Fibroblast of the conjunctiva (primary cell): ENCODE measurements at regions not wholly inside any gene's neighbourhood (a gene's known extent, or its start where the extent isn't known, plus 50 kb on each side); places are given as distances from the start of the nearest gene placed in this dataset.
A peak's percentile ranks its signal among the peaks of the same experiment; 100 is the strongest.
"Not testable (repeated sequence)": the region's sequence is repeated elsewhere in the genome, so short reads cannot be mapped to it uniquely, and the experiment has no call there.

Experiments
- DNase-seq: peaks from one replicate; pipeline ENCODE4 v3.0.0-alpha.2; 2010; ENCODE audit warnings: low read depth

DNA sequence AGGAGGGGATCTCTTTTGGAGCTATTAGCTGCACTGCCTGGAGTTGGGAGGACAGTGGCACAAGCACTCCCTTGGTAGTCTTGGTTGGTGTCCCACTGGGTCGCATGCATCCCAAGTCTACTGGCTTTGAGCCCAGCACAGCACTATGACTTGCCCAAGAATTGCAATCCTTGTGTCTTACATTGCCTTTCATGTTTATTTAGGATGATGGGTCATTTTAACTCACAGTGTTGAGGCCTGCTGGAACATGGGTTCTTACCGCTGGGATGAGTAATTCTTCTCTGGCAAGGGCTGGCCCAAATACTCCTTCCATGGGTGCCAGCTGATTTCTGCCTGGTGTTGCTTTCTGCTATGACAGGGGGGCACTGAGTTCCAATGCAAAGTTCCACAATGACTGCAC lies 185.5 kb downstream of the TEX13C start:
- DNase-seq = peak; percentile 2

DNA sequence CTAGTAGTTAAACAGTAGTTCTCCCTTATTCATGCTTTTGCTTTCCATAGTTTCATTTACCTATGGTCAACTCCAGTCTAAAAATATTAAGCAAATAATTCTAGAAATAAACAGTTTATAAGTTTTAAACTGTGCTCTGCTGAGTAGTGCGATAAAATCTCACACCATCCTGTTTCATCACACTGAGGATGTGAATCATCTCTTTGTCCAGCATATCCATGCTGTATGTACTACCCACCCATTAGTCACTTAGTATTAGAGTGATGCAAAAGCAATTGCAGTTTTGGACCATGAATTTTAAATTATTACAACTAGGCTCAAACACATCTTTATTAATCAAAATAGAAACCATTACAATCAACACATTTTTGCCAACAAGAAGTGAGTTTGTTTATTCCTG lies 187.4 kb downstream of the TEX13C start:
- peak; percentile 17 for DNase-seq

DNA sequence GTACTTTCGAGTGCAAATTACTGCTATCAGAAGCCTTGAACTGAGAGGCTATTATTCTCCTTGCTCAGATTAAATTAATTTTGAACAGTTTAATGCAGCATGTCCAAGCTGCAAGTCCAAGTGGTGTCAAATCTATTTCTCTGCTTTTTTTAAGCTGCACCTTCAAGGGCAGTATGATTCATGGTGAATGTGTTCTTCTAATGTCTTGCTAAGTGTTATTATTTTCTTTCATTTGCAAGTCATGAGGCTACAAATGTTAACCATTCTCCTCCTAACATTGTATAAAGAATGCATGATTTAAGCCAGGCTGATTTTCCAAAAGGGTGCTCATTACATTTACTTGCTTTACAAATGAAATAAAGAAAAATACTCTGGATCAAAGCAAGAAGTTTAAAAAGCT lies 200.4 kb downstream of the TEX13C start:
- DNase-seq = no peak

DNA sequence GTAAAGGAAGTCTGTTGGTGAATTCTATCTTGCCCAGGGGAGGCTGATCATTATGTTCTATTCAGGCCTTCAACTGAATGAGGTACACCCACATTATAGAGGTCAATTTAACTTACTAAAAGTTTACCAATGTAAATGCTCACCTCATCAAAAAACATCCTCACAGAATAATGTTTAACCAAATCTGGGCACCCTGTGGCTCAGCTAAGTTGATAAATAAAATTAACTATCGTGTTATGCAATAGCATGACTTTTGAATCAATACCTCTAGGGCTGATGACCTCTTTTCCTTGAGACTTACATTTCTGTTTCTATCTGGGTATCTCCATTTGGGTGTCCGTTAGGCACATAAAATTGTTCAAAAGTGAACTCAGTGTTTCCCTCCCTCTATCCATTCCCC lies 203.1 kb downstream of the TEX13C start:
- DNase-seq = no peak

DNA sequence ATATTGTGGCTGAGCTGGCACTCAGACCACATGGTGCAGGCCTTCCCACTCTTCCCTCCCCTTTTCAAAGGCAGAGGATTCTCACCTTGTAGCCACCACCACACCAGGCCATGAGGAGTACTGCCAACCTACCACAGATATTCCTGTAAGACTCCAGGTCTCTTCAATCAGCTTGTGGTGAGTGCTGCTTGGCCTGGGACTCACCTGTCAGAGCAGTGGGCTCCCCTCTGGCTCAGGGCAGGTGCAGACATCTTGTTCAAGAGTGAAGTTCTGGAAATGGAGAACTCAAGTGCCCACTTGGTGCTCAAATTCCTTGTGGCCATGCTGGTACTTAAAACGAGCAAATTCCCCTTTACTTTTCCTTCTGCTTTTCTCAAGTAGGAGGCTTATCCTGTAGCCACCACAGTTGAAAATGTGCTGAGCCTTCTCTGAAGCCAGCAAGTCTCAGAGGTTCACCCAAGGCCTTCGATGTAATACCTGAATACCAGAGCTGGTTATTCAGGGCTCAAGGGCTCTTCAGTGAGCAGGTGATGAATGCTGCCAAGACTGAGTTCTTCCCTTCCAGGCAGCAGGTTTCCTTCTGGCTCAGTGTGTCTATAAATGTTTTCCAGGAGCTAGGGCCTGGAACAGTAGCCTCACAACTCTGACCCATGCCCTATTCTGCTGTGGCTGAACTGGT lies 212.9 kb downstream of the TEX13C start:
- DNase-seq = no peak

DNA sequence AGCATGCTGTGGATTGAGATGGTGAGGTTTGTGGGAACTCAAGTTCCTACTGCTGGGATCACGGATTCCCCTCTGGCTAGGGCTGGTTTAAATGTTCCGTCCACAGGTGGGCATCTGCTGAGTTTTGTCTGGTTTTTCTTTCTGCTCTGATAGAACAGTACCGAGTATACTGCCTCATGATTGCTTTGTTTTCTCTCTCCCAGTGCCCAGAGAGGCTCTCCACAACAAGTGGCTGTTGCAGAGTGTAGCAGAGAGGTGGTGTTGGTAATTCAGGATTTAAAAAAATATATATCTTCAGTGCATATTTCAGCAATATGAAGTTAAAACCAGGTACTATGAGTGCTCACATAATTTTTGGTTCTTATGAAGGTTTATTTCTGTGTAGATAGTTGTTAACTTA lies 213.7 kb downstream of the TEX13C start:
- DNase-seq = no peak

DNA sequence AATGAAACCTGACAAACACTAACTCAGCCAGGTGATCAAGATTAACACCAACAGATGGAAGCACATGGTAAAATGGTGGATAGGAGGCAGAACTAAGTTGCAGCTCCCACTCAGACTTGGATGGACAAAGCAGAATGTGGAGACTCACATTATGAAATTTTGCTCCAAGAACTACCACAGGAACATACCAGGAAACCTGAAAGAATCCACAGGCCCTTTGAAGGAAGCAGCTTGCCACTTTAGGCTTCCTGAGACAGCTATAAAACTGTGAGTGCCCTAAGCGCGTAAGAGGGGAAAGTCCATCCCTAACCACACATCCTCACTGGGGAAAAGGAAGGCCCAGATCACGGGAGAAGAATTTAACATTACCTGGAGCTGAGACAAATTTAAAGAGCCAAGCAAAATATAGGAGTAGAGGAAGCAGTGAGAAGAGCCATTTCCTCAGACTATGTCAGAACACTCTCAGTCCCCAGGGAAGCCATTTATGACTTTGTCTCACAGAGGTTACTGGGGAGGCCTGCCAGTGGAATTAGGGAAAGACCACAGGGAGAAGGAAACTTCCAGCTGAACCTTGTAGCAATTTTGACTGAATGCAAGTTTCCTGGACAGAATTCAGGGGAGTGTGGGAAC lies 224.5 kb downstream of the TEX13C start:
- DNase-seq = no peak

DNA sequence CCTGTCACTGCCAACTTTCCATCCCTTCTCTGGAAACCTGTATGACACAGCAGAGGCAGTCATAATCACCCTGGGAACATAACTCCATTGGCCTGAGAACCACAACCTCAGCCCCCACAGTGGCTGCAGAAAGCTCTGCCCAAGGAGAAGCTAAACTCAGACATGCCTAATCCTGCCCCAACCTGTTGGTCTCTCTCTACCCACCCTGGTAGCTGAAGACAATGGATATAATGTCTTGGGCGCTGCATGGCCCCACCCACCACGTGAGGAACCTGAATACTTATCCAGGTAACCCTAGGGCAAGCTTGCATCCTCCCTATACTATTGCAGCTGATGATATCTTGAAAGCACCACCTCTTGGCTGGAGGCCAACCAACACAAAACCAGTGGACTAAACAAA lies 225.2 kb downstream of the TEX13C start:
- DNase-seq = no peak

DNA sequence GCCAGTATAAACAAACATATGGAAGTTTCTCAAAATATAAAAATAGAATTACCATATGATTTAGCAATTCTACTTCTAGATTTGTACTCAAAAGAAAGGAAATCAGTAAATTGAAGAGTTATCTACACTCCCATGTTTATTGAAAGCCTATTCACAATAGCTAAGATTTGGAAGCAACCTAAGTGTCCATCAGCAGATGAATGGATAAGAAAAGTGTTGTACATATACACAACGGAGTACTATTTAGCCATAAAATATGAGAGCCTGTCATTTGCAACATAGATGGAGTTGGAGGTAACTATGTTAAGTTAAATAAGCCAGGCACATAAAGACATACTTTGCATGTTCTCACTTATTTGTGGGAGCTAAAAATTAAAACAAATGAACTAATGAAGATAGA lies 257.8 kb downstream of the TEX13C start:
- DNase-seq = no peak

DNA sequence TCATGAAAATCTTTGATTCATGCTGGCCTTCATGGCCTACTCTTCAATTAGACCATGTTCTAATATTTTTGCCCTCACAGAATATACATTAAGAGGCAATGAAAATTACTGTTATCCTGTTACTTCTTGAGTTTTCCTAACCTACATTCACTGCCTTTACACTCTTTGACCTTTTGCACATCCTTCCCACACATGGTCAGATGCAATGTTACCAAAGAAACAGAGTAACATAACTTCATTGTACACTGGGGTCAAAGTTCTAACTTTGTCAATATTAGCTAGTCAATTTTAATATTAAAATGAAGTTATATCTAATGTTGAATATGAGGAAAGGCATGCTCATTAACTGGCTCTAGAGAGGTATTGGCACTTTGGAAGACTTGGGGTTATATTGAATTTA lies 284.8 kb downstream of the TEX13C start:
- no peak for DNase-seq

DNA sequence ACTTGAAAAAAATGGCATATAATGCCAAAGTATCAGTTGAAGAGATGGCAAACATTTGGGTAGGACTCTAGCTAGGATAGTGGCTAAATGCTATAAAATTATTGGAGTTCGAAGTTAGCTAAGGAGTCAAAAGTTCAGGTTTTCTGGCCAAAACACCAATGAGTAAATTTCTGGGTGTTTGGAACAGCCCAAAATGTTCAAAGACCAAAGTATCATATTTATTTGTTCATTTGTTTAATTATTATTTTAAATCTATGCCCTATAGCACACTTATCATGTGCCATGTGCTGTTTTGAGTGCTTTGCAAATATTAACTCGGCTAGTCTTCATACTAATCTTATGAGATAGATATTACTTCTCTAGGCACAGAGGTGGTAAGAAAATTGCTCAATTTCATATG lies 285.5 kb downstream of the TEX13C start:
- no peak for DNase-seq

DNA sequence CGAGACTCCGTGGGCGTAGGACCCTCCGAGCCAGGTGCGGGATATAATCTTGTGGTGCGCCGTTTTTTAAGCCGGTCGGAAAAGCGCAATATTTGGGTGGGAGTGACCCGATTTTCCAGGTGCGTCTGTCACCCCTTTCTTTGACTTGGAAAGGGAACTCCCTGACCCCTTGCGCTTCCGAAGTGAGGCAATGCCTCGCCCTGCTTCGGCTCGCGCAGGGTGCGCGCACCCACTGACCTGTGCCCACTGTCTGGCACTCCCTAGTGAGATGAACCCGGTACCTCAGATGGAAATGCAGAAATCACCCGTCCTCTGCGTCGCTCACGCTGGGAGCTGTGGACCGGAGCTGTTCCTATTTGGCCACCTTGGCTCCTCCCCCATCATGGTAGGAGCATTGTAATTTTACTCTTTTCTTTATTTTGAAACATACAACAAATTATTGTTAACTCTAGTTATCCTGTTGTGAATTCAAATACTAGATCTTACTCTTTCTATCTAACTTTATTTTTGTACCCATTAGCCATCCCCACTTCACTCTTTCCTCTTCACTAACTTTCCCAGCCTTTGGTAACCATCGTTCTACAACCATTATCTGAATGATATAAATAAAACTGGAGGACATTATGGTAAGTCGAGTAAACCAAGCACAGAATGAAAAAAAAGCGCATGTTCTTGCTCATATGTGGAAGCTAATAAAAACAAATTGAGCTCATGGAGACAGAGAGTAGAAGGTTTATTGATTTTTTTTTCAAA lies 295.1 kb downstream of the TEX13C start:
- not testable (repeated sequence) for DNase-seq

DNA sequence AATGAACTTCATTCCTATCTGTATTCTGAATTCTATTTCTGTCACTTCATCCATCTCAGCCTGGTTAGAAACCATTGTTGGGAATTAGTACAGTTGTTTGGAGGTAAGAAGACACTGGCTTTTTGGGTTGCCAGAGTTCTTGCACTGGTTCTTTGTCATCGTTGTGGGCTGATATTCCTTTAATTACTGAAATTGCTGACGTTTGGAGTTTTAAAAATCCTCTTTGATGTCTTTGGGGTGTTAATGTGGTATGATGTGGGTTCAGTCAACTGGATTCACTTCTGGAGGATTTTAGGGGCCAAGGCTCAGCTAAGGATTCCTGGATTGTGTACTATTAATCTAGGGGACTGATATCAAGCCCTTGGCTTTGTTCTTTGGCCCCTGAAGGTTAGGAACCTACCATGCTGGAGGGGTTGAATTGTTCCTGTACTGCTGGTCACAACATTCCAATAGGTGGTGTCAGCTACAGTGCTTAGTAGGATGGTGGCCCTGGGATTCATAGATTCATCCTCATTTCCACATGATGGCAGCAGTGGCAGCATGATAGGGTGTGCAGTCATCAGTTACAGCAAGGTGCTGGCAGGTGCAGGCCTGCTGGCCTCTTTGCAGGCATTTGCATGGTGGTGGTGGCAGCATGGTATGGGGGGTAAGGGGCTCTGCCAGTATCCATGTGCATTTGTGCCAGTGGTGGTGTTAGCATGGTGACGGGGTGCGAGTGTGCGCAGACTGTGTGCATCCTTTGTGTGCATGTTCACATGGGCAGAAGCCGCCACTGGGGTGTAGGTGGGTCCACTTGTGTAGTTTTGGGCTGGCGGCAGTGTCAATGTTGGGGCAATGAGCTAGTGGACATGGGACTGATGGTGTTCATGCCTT lies 301.3 kb downstream of the TEX13C start:
- no peak for DNase-seq

DNA sequence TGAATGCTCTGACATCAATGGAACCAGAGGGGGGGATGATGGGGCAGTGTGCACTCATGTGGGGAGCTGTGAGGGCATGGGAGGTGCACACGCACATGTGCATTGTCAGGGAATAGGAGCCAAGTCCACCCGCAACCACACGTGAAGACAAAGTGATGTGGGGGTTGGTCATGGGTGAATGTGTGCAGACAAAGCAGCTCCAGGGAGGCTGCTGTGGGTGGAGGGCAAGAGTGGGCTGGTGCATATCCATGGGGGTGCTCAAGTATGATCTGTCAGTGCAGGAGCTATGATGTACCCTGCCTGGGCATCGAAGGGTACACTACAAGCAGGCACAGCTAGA lies 301.9 kb downstream of the TEX13C start:
- no peak for DNase-seq

DNA sequence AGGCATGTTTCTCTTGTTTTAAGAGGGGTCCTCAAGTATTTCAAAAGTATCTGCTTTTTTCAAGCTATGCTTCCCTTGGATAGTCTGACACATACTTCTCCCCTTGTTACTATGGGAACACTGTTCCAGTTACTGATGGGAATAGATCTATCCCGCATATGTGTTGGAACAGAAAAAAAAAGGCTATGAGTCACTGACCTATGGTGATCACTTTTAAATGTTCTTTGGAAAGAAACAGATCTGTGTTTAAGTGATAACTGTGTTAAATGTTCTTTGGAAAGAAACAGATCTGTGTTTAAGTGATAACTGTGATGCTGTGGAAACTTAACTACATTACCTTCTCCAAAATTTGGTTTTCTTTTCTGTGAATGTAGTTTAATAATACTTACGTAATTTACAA lies 303.2 kb downstream of the TEX13C start:
- no peak for DNase-seq

DNA sequence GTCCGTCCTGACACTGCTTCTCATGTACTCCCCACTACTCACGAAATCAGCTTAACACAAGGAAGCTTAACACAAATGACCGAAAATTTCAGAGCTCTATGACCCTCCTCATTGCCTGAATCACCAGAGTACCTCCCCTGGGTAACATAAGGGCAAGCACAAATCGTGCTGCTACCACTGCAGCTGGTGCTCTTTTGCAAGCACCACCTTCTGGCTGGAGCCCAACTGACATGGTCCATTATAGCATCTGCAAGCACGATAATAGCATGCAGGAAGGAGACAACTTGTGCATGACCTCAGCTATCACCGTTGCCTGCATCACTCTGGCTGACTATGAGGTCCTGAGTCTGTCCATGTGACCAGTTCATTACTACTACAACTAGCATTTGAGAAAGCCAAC lies 308.0 kb downstream of the TEX13C start:
- no peak for DNase-seq

DNA sequence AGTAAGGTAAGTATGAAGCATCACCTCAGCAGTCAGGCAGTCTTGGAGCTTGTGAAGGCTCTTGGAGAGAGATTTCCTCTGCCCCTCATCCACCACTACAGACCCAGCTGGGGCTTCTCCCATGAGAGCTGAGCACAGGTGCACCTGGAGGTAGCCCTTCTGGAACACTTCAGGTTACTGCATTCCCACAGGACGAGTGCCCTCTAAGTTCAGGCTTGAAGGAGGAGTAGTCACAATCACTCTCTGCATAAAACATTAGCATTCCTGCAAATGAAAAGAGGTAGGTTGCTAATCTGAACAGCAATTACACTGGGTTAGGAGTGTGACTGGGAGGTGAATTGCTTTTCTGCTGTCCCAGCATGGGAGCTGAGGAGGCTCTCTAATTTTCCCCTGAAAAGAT lies 308.8 kb downstream of the TEX13C start:
- DNase-seq = no peak

DNA sequence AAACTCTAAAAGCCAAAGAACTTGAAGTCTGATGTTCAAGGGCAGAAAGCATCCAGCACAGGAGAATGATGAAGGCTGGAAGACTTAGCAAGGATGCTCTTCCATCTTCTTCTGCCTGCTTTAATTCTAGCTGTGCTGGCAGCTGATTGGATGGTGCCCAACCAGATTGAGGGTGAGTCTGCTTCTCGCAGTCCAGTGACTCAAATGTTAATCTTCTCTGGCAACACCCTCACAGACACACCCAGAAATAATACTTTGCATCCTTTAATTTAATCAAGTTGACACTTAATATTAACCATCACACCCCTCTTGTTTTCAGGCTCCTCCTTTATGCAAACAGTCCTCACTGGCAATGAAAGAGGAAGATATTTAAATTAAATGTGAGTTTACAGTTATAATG lies 321.7 kb downstream of the TEX13C start:
- DNase-seq = no peak

DNA sequence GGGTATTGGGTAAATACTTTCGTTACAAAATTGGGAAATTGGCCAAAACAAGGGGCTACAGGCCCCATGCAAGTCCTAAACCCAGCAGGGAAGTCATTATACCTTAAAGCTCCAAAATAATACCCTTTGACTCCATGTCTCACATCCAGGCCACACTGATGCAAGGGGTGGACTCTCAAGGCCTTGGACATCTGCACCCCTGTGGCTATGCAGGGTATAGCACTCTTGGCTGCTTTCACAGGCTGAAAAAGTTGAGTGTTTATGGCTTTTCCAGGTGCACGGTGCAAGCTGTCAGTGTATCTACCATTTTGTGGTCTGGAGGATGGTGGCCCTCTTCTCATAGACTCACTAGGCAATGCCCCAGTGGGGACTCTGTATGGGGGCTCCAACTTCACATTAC lies 326.5 kb downstream of the TEX13C start:
- DNase-seq = no peak

DNA sequence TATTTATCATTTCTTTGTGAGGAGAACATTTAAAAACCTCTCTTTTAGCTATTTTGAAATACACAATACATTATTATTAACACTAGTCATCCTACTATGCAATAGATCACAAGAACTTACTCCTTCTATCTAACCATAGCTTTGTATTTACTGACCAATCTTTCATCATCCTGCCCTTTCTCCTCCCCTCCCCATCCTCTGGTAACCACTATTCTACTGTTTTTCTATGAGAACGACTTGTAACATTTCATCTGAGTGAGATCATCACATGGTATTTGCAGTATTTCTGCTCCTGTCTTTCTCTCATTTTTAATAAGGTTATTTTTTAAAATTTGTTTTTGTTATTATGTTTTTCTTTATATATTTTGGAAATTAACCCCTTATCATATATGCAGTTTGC lies 331.8 kb downstream of the TEX13C start:
- no peak for DNase-seq

DNA sequence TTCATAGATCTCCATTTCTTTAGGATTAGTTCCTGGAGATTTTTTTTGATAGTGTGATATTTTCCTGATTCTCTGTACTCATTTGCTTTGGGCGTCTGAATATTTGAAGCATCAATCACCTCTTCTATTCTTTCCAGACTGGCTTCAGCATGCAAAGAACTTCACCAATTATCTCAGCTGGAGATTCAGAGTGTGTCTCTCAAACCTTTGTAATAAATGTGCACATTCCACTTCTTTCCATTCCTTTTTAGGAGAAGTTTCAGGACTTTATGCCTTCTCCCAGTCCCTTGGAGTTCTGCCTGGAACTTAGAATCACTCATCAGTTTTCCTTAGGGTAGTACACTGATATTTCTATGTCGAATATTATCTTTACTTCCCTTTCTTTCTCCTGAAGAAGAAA lies 334.8 kb downstream of the TEX13C start:
- DNase-seq = no peak

DNA sequence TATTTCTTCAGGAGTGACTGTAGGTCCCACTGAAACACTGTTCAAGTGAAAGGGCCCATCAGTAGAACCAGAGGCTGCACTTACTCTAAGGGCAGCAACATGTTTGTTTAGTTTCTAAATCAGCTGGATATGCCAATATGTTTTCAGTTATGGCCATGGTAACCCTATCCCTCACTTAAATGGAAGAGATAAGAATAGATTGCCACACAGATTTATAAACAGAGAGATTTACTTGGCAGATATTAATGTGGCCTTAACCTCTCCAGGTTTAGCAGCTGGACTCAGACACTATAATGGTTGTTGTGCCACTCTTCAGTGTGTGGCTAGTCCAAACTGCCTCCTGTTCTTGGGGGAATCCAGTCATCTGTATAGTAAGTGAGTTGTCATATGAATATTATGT lies 354.1 kb downstream of the TEX13C start:
- DNase-seq = no peak

DNA sequence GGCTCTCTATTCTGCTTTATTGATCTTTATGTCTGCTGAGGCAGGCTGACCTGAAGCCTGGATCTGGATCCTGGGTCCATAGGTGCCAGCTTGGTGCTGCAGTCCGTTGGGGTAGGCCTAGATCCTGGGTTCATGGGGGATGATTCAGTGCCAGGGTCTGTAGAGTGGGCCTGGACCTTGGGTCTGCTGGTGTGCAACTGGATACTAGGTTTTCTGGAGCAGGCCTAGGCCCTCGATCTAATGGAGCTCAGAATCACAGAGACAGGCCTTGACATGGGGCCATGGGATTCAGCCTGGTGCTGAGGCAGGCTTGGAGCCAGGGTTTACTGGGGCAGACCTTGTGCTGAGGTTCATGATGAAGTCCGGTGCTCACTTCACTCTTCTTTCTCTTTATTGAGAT lies 358.6 kb downstream of the TEX13C start:
- DNase-seq = no peak
